ENCODE measurements at regions not wholly inside any gene's neighbourhood (a gene's known extent, or its start where the extent isn't known, plus 50 kb on each side); places are given as distances from the start of the nearest gene placed in this dataset.

- no peak overlapping the region for H3K4me3 ChIP-seq (ENCODE audit: low read length)
- no peak overlapping the region for H3K27ac ChIP-seq (ENCODE audit: low read length)
- no peaks in the 10 kb centered on the region for H3K27me3 ChIP-seq (ENCODE audit: control insufficient read depth, insufficient read depth, low read length)
- H3K4me1 ChIP-seq (ENCODE audit: control insufficient read depth, insufficient read depth, low read length) = no peaks in the 10 kb centered on the region
- H3K9me3 ChIP-seq (replicated peaks; ENCODE audit: control insufficient read depth, low read depth, low read length) = no peaks in the 10 kb centered on the region
- H3K36me3 ChIP-seq (ENCODE audit: control insufficient read depth, insufficient read depth, low read length) = no peaks in the 10 kb centered on the region
- 90% methylated on average over 1 of the region's 5 CpGs for WGBS (ENCODE audit: insufficient coverage)
- DNase-seq = no peak
Observed at GRCh38 chr1:239765163-239765562, 326.5 kb upstream of the FMN2 start.

GRCh38 chr1:239771550-239771949 is 320.1 kb upstream of the FMN2 start:
- Histone ChIP-seq H3K9me3 (replicated peaks; ENCODE audit: control insufficient read depth, low read depth, low read length) (no peaks in the 10 kb centered on the region), H3K4me1 (ENCODE audit: control insufficient read depth, insufficient read depth, low read length) (no peaks in the 10 kb centered on the region), H3K27me3 (ENCODE audit: control insufficient read depth, insufficient read depth, low read length) (no peaks in the 10 kb centered on the region), H3K36me3 (ENCODE audit: control insufficient read depth, insufficient read depth, low read length) (no peaks in the 10 kb centered on the region), H3K27ac (ENCODE audit: low read length) (no peak overlapping the region), H3K4me3 (ENCODE audit: low read length) (no peak overlapping the region)
- DNase-seq = no peak
- no CpG with 5 or more reads among the region's 2 CpGs for WGBS (ENCODE audit: insufficient coverage)

DNA sequence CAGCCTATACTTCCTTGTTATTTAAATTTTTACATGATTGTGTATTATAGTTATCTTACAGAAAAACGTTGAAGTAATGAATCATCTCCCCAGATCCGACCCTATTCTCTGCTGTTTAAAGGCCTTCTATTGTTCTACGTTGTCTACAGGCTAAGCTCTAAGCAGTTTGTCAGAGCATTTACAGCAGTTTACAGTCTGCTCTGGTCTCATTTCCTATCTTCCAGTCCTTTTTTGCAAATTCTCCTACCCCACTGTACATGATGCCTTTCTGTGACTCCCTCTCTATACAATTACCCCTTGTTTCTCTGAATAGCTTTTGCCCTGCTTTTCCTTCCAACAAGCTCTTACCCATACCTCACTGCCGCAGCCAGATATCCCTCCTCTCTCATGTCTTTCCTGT is 319.2 kb upstream of the FMN2 start:
- H3K36me3 ChIP-seq (ENCODE audit: control insufficient read depth, insufficient read depth, low read length) = no peaks in the 10 kb centered on the region
- H3K4me3 ChIP-seq (ENCODE audit: low read length) = no peak overlapping the region
- 73% methylated on average over 4 of the region's 4 CpGs for WGBS (ENCODE audit: insufficient coverage)
- no peaks in the 10 kb centered on the region for H3K27me3 ChIP-seq (ENCODE audit: control insufficient read depth, insufficient read depth, low read length)
- no peak for DNase-seq
- H3K9me3 ChIP-seq (replicated peaks; ENCODE audit: control insufficient read depth, low read depth, low read length) = no peaks in the 10 kb centered on the region
- H3K4me1 ChIP-seq (ENCODE audit: control insufficient read depth, insufficient read depth, low read length) = no peaks in the 10 kb centered on the region
- H3K27ac ChIP-seq (ENCODE audit: low read length) = no peak overlapping the region

- no peaks in the 10 kb centered on the region for H3K4me1 ChIP-seq (ENCODE audit: control insufficient read depth, insufficient read depth, low read length)
- 84% methylated on average over 5 of the region's 6 CpGs for WGBS (ENCODE audit: insufficient coverage)
- no peaks in the 10 kb centered on the region for H3K36me3 ChIP-seq (ENCODE audit: control insufficient read depth, insufficient read depth, low read length)
- no peaks in the 10 kb centered on the region for H3K9me3 ChIP-seq (replicated peaks; ENCODE audit: control insufficient read depth, low read depth, low read length)
- no peak for DNase-seq
- H3K27me3 ChIP-seq (ENCODE audit: control insufficient read depth, insufficient read depth, low read length) = no peaks in the 10 kb centered on the region
- no peak overlapping the region for H3K27ac ChIP-seq (ENCODE audit: low read length)
- H3K4me3 ChIP-seq (ENCODE audit: low read length) = no peak overlapping the region
Observed at GRCh38 chr1:239775466-239775865, 316.2 kb upstream of the FMN2 start.

DNA sequence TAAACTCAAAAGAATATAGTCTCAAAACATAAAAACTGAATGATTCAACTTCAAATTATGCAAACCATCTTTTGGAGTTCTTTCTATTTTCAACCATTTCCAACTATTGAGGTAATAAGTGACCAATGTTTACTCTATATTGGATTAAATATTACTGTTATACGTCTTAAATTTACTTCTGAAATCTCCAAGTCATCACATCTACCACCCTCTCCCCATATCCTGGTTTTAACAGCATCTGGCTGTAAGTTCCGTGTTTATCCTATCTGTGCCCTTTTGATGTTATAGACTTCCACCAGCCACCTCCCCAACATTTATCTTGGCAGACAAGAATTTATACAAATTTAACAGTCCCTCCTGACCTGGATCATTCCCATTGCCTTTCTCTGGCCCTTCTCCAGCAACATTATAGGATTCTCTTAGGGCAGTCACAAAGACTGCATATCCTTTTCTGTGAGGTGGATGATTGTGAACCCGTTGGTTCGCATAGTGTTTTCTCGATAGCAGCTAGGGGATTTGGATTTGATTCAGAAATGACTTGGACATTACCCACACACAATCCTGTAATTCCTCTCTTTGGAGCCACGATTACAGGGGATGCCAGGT is 313.4 kb upstream of the FMN2 start:
- Histone ChIP-seq H3K9me3 (replicated peaks; ENCODE audit: control insufficient read depth, low read depth, low read length) (no peaks in the 10 kb centered on the region), H3K4me1 (ENCODE audit: control insufficient read depth, insufficient read depth, low read length) (no peaks in the 10 kb centered on the region), H3K36me3 (ENCODE audit: control insufficient read depth, insufficient read depth, low read length) (no peaks in the 10 kb centered on the region), H3K27ac (ENCODE audit: low read length) (no peak overlapping the region), H3K27me3 (ENCODE audit: control insufficient read depth, insufficient read depth, low read length) (no peaks in the 10 kb centered on the region), H3K4me3 (ENCODE audit: low read length) (no peak overlapping the region)
- 45% methylated on average over 1 of the region's 6 CpGs for WGBS (ENCODE audit: insufficient coverage)
- peak; percentile 41 for DNase-seq

DNA sequence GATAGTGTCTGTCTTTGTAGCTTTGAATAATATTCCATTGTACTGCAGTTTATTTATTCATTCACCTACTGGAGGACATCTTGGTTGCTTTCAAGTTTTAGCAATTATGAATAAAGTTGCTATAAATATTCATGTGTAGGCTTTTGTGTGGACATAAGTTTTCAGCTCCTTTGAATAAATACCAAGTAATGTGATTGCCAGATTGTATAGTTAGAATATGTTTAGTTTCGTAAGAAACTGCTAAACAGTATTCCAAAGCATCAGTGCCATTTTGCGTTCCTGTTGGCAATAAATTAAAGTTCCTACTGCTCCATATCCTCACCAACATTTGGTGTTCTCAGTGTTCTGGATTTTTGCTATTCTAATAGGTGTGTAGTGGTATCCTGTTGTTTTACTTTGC is 311.7 kb upstream of the FMN2 start:
- no peak overlapping the region for H3K27ac ChIP-seq (ENCODE audit: low read length)
- no peaks in the 10 kb centered on the region for H3K36me3 ChIP-seq (ENCODE audit: control insufficient read depth, insufficient read depth, low read length)
- H3K4me3 ChIP-seq (ENCODE audit: low read length) = no peak overlapping the region
- DNase-seq = no peak
- no CpG with 5 or more reads among the region's 2 CpGs for WGBS (ENCODE audit: insufficient coverage)
- H3K4me1 ChIP-seq (ENCODE audit: control insufficient read depth, insufficient read depth, low read length) = no peaks in the 10 kb centered on the region
- H3K27me3 ChIP-seq (ENCODE audit: control insufficient read depth, insufficient read depth, low read length) = no peaks in the 10 kb centered on the region
- H3K9me3 ChIP-seq (replicated peaks; ENCODE audit: control insufficient read depth, low read depth, low read length) = no peaks in the 10 kb centered on the region

- no peaks in the 10 kb centered on the region for H3K36me3 ChIP-seq (ENCODE audit: control insufficient read depth, insufficient read depth, low read length)
- H3K4me1 ChIP-seq (ENCODE audit: control insufficient read depth, insufficient read depth, low read length) = no peaks in the 10 kb centered on the region
- H3K9me3 ChIP-seq (replicated peaks; ENCODE audit: control insufficient read depth, low read depth, low read length) = no peaks in the 10 kb centered on the region
- H3K27me3 ChIP-seq (ENCODE audit: control insufficient read depth, insufficient read depth, low read length) = no peaks in the 10 kb centered on the region
- H3K4me3 ChIP-seq (ENCODE audit: low read length) = no peak overlapping the region
- no peak overlapping the region for H3K27ac ChIP-seq (ENCODE audit: low read length)
- DNase-seq = no peak
- WGBS (ENCODE audit: insufficient coverage) = no CpG with 5 or more reads among the region's 3 CpGs
Observed at GRCh38 chr1:239784896-239785295, 306.8 kb upstream of the FMN2 start.

DNA sequence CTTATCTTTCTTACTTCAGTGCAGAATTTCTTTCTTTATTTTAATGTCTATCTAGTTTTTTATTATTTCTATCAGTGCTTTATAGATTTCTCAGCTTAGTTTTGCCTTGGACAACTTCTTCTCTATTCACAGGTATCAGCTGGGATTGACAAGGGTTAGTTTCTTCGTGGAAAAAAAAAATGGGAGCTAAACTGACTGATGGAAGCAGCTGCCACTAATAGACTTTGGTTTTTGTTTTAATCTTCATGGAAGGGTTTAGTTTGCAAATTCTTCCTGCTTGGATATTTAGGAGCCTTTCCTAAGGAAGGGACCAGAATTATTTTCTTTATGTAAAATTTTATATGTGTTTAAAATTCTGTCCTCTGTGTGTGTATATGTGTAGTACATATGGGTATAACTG is 306.1 kb upstream of the FMN2 start:
- Histone ChIP-seq H3K27ac (ENCODE audit: low read length) (no peak overlapping the region), H3K4me1 (ENCODE audit: control insufficient read depth, insufficient read depth, low read length) (no peaks in the 10 kb centered on the region), H3K9me3 (replicated peaks; ENCODE audit: control insufficient read depth, low read depth, low read length) (no peaks in the 10 kb centered on the region), H3K27me3 (ENCODE audit: control insufficient read depth, insufficient read depth, low read length) (no peaks in the 10 kb centered on the region), H3K36me3 (ENCODE audit: control insufficient read depth, insufficient read depth, low read length) (no peaks in the 10 kb centered on the region), H3K4me3 (ENCODE audit: low read length) (no peak overlapping the region)
- DNase-seq = no peak
- WGBS (ENCODE audit: insufficient coverage) = no CpG with 5 or more reads among the region's 1 CpG

DNA sequence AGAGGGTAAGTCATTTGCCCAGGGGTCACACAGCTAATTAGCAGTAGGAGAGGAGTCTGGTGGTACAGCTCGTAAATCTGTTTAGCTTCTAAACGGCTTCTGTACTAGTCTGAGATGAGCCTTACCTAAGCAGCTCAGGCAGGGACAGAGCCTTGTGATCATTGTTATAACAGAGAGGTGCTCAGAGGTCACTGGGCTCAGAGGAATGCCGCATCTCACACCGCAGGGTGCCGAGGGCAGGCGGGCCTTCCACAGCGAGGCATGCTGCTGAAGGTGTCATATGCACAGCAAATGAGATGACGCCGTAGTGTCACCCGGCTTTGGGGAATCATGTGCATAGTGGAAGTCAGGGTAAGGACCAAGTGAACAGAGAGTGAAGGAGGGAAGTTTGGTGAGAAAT is 305.2 kb upstream of the FMN2 start:
- Histone ChIP-seq H3K36me3 (ENCODE audit: control insufficient read depth, insufficient read depth, low read length) (no peaks in the 10 kb centered on the region), H3K27ac (ENCODE audit: low read length) (no peak overlapping the region), H3K27me3 (ENCODE audit: control insufficient read depth, insufficient read depth, low read length) (no peaks in the 10 kb centered on the region), H3K4me1 (ENCODE audit: control insufficient read depth, insufficient read depth, low read length) (no peaks in the 10 kb centered on the region), H3K4me3 (ENCODE audit: low read length) (no peak overlapping the region), H3K9me3 (replicated peaks; ENCODE audit: control insufficient read depth, low read depth, low read length) (no peaks in the 10 kb centered on the region)
- DNase-seq = no peak
- 49% methylated on average over 10 of the region's 10 CpGs for WGBS (ENCODE audit: insufficient coverage)

- Histone ChIP-seq H3K4me1 (ENCODE audit: control insufficient read depth, insufficient read depth, low read length) (no peaks in the 10 kb centered on the region), H3K9me3 (replicated peaks; ENCODE audit: control insufficient read depth, low read depth, low read length) (no peaks in the 10 kb centered on the region), H3K4me3 (ENCODE audit: low read length) (no peak overlapping the region), H3K27ac (ENCODE audit: low read length) (no peak overlapping the region), H3K36me3 (ENCODE audit: control insufficient read depth, insufficient read depth, low read length) (no peaks in the 10 kb centered on the region), H3K27me3 (ENCODE audit: control insufficient read depth, insufficient read depth, low read length) (no peaks in the 10 kb centered on the region)
- DNase-seq = no peak
Observed at GRCh38 chr1:239792157-239792556, 299.5 kb upstream of the FMN2 start.

DNA sequence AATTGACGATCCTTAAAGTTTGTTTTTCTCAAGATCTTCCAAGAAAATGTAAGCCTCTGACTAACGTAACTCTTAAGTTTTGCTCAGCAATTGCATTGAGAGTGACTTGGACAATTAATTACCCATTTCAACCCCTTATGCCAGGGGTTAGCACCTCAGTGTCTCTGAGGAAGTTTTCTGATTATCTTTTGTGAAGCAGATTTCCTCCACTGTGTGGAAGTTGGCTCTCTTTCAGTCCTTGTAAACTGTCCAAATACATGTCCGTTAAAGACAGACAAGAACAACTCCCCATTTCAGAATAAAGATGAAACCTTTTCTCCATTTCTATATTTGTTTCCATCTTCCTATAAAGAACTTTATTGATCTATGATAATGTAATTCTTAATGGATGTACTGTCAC is 296.4 kb upstream of the FMN2 start:
- Histone ChIP-seq H3K27me3 (ENCODE audit: control insufficient read depth, insufficient read depth, low read length) (no peaks in the 10 kb centered on the region), H3K36me3 (ENCODE audit: control insufficient read depth, insufficient read depth, low read length) (no peaks in the 10 kb centered on the region), H3K4me3 (ENCODE audit: low read length) (no peak overlapping the region), H3K4me1 (ENCODE audit: control insufficient read depth, insufficient read depth, low read length) (no peaks in the 10 kb centered on the region), H3K27ac (ENCODE audit: low read length) (no peak overlapping the region), H3K9me3 (replicated peaks; ENCODE audit: control insufficient read depth, low read depth, low read length) (no peaks in the 10 kb centered on the region)
- no CpG with 5 or more reads among the region's 3 CpGs for WGBS (ENCODE audit: insufficient coverage)
- no peak for DNase-seq
